ENCODE measurements at regions not wholly inside any gene's neighbourhood (a gene's known extent, or its start where the extent isn't known, plus 50 kb on each side); places are given as distances from the start of the nearest gene placed in this dataset.

DNA sequence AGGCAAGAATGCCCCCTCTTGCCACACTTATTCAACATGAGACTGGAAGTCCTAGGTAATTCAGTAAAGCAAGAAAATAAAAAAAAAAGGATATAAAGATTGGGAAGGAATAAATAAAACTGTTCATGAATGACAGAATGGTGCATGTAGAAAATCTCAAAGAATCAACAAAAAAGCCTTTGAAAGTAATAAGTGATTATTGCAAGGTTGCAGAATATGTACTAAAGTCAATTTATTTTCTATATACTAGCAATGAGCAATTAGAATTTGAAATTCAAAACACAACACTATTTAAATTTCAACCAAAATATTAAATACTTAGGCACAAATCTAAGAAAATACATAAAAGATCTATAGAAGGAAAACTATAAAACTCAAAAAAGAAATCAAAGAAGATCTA lies 58.6 kb downstream of the MAGEA10 start:
- RAD21 ChIA-PET (ENCODE audit: unreplicated experiment), result no interaction called here
- in situ Hi-C loops (cut with MboI), result no loop called here
- Histone ChIP-seq H3K9me3 (replicated peaks; ENCODE audit: control insufficient read depth, insufficient read depth, low read length) (no peaks in the 10 kb centered on the region), H3K4me1 (ENCODE audit: control insufficient read depth, insufficient read depth, low read length) (no peaks in the 10 kb centered on the region), H3K27me3 (replicated peaks in 1 of 2; ENCODE audit: control insufficient read depth in 2 of 2, insufficient read depth in 2 of 2, low read length in 1 of 2) (no peaks in the 10 kb centered on the region), H2AFZ (ENCODE audit: control insufficient read depth, low read depth, low read length) (no peak overlapping the region), H3K79me2 (ENCODE audit: control insufficient read depth, insufficient read depth, low read length) (no peaks in the 10 kb centered on the region), H3K36me3 (ENCODE audit: control insufficient read depth in 2 of 2, insufficient read depth in 2 of 2, low read length in 1 of 2) (no peaks in the 10 kb centered on the region), H3K4me2 (ENCODE audit: control insufficient read depth, insufficient read depth) (no peak overlapping the region), H4K20me1 (ENCODE audit: control insufficient read depth, insufficient read depth) (no peaks in the 10 kb centered on the region), H3K4me3 (no peak overlapping the region), H3K9ac (ENCODE audit: control insufficient read depth, insufficient read depth, low read length) (no peak overlapping the region), H3K27ac (ENCODE audit: control insufficient read depth, insufficient read depth) (no peak overlapping the region)
- POLR2A ChIA-PET, result no interaction called here
- ATAC-seq (no peak), DNase-seq (ENCODE audit: low read depth, low spot score) (no peak), FAIRE-seq (no peak)
- SMC1A ChIA-PET (ENCODE audit: uncharacterized antibody, unreplicated experiment), result no interaction called here
- TF ChIP-seq TCF3 (IDR thresholded peaks at IDR 0.05; ENCODE audit: borderline replicate concordance, insufficient read depth, low read depth, low read length) (no peak), NFYA (IDR thresholded peaks at IDR 0.05; ENCODE audit: borderline replicate concordance, low read depth, low read length) (no peak)
- CTCF ChIA-PET, result no interaction called here
- intact Hi-C loops (cut with micrococcal nuclease; ENCODE audit: unreplicated experiment), result no loop called here
- no TSS peak for BruUV-seq (replicated peaks)

DNA sequence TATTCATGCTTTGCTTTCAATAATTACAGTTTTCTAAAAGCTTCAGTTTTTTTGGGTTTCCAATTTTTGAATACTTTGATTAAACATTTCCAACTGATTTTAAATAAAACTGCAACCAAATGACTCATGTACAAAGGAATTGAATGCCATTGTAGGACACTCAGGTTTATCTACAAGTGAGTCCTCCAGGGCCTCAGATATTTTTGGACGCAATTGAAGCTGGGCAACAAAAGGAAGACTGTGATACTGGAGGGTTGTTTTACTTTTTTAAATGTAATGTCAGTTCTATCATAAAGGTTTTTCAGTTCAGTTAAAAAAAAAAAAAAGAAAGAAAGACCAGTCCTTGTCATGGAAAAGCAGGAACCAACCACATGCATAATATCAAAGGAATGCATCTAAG lies 64.2 kb downstream of the MAGEA10 start:
- TF ChIP-seq, protein P1, sequence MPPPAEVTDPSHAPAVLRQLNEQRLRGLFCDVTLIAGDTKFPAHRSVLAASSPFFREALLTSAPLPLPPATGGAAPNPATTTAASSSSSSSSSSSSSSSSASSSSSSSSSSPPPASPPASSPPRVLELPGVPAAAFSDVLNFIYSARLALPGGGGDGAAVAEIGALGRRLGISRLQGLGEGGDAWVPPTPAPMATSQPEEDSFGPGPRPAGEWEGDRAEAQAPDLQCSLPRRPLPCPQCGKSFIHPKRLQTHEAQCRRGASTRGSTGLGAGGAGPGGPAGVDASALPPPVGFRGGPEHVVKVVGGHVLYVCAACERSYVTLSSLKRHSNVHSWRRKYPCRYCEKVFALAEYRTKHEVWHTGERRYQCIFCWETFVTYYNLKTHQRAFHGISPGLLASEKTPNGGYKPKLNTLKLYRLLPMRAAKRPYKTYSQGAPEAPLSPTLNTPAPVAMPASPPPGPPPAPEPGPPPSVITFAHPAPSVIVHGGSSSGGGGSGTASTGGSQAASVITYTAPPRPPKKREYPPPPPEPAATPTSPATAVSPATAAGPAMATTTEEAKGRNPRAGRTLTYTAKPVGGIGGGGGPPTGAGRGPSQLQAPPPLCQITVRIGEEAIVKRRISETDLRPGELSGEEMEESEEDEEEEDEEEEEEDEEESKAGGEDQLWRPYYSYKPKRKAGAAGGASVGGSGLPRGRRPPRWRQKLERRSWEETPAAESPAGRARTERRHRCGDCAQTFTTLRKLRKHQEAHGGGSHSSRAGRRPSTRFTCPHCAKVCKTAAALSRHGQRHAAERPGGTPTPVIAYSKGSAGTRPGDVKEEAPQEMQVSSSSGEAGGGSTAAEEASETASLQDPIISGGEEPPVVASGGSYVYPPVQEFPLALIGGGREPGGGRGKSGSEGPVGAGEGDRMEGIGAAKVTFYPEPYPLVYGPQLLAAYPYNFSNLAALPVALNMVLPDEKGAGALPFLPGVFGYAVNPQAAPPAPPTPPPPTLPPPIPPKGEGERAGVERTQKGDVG (CRISPR knock-in tag; IDR thresholded peaks at IDR 0.05), result no peak
- TF ChIP-seq ZZZ3 (IDR thresholded peaks at IDR 0.05; ENCODE audit: control insufficient read depth, insufficient read length, low read depth) (no peak), ETV6 (conservative IDR thresholded peaks at IDR 0.05 in 1 of 2, IDR thresholded peaks at IDR 0.05 in 1 of 2; ENCODE audit: borderline replicate concordance in 1 of 2, low read depth in 1 of 2) (no peak), HDGF (IDR thresholded peaks at IDR 0.05) (no peak)
- Histone ChIP-seq H2AFZ (ENCODE audit: control insufficient read depth, low read depth, low read length) (no peak overlapping the region), H3K4me1 (ENCODE audit: control insufficient read depth, insufficient read depth, low read length) (no peaks in the 10 kb centered on the region), H3K27ac (ENCODE audit: control insufficient read depth, insufficient read depth) (no peak overlapping the region), H3K9me3 (replicated peaks; ENCODE audit: control insufficient read depth, insufficient read depth, low read length) (no peaks in the 10 kb centered on the region), H4K20me1 (ENCODE audit: control insufficient read depth, insufficient read depth) (no peaks in the 10 kb centered on the region), H3K36me3 (ENCODE audit: control insufficient read depth in 2 of 2, insufficient read depth in 2 of 2, low read length in 1 of 2) (no peaks in the 10 kb centered on the region), H3K27me3 (replicated peaks in 1 of 2; ENCODE audit: control insufficient read depth in 2 of 2, insufficient read depth in 2 of 2, low read length in 1 of 2) (no peaks in the 10 kb centered on the region), H3K4me2 (ENCODE audit: control insufficient read depth, insufficient read depth) (no peak overlapping the region), H3K9ac (ENCODE audit: control insufficient read depth, insufficient read depth, low read length) (no peak overlapping the region), H3K4me3 (no peak overlapping the region), H3K79me2 (ENCODE audit: control insufficient read depth, insufficient read depth, low read length) (no peaks in the 10 kb centered on the region)
- DNase-seq (ENCODE audit: low read depth, low spot score), result no peak
- intact Hi-C loops (cut with micrococcal nuclease; ENCODE audit: unreplicated experiment) (no loop called here), in situ Hi-C loops (cut with MboI) (no loop called here)
- BruUV-seq (replicated peaks), result no TSS peak
- ATAC-seq, result no peak
- POLR2A ChIA-PET, result no interaction called here
- WGBS (ENCODE audit: insufficient coverage, insufficient replicate concordance, low lambda C conversion rate, missing lambda C conversion rate), result 0% methylated on average over 1 of the region's 1 CpG
- FAIRE-seq, result no peak
- CTCF ChIA-PET, result no interaction called here
- RAD21 ChIA-PET (ENCODE audit: unreplicated experiment), result no interaction called here
- SMC1A ChIA-PET (ENCODE audit: uncharacterized antibody, unreplicated experiment), result no interaction called here

Measured in GM12878 (cell line).